KMS-11 (cell line): ENCODE measurements at regions not wholly inside any gene's neighbourhood (a gene's known extent, or its start where the extent isn't known, plus 50 kb on each side); places are given as distances from the start of the nearest gene placed in this dataset.

Source experiments
- H2AFZ ChIP-seq: fragments of 200-600 bp; sonication (generic); 2 replicates; pipeline ENCODE4 v1.6.1; 2016; ENCODE audit warnings: antibody characterized with exemption, mixed run types, low read depth
- H3K27ac ChIP-seq: fragments of 200-600 bp; sonication (generic); 2 replicates; pipeline ENCODE4 v1.6.1; 2016; ENCODE audit warnings: mild to moderate bottlenecking, mixed run types
- H3K27me3 ChIP-seq: fragments of 200-600 bp; sonication (generic); 2 replicates; pipeline ENCODE4 v1.6.1; 2017; ENCODE audit warnings: mild to moderate bottlenecking, low read depth, mixed run types, moderate library complexity; ENCODE audit not compliant: insufficient read depth
- H3K36me3 ChIP-seq: fragments of 200-600 bp; sonication (generic); 2 replicates; pipeline ENCODE4 v1.6.1; 2017; ENCODE audit warnings: mild to moderate bottlenecking, mixed run types; ENCODE audit not compliant: insufficient read depth
- H3K4me1 ChIP-seq: fragments of 200-600 bp; sonication (generic); 2 replicates; pipeline ENCODE4 v1.6.1; 2016; ENCODE audit warnings: mild to moderate bottlenecking, low read depth, mixed run types; ENCODE audit not compliant: poor library complexity, severe bottlenecking
- H3K4me2 ChIP-seq: fragments of 200-600 bp; sonication (generic); 2 replicates; pipeline ENCODE4 v1.7.0; 2016; ENCODE audit warnings: mild to moderate bottlenecking, mixed run types
- H3K4me3 ChIP-seq: fragments of 200-600 bp; sonication (generic); IDR thresholded peaks from 2 replicates; pipeline ENCODE4 v1.6.1; 2017; ENCODE audit warnings: low read depth, low read length, mixed read lengths; ENCODE audit not compliant: insufficient read depth
- H3K79me2 ChIP-seq: fragments of 200-600 bp; sonication (generic); 2 replicates; pipeline ENCODE4 v1.6.1; 2016; ENCODE audit warnings: low read depth, mixed run types; ENCODE audit not compliant: insufficient read depth
- H3K9ac ChIP-seq: fragments of 200-600 bp; sonication (generic); 2 replicates; pipeline ENCODE4 v1.6.1; 2016; ENCODE audit warnings: mild to moderate bottlenecking, mixed run types
- H4K20me1 ChIP-seq: fragments of 200-600 bp; sonication (generic); 2 replicates; pipeline ENCODE4 v1.6.1; 2016; ENCODE audit warnings: mild to moderate bottlenecking, mixed run types; ENCODE audit not compliant: insufficient read depth
- TF ChIP-seq, protein P1 (sequence below): fragments of 200-600 bp; sonication (generic); conservative IDR thresholded peaks from 2 replicates; pipeline ENCODE4 v1.6.1; 2017; ENCODE audit warnings: low read depth, mild to moderate bottlenecking, antibody characterized with exemption, low read length, moderate library complexity, mixed read lengths

DNA sequence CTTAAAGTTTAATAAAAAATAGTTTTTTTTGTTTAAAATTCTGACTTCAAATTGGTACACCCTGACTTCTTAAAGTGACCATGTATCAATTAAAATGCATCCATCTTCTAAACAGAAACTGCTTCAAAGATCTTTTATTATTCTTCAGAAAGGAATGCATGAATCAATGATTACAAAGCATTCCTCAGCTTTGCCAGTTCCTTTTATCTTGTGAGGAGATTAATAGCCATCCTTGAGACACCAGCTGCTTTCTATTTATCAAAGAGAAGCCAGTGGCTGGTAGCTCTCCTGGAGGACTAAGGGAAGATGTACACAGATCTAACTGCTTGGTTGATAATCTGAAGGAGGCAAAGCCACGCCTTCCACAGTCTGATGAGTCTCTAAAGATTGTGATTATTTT, 2222.5 kb downstream of the LRRC4C start:
- Histone ChIP-seq H3K9ac (no peak overlapping the region), H3K4me3 (no peak overlapping the region), H3K36me3 (no peaks in the 10 kb centered on the region), H3K27me3 (no peaks in the 10 kb centered on the region), H3K27ac (no peak overlapping the region), H3K4me2 (no peak overlapping the region), H4K20me1 (no peaks in the 10 kb centered on the region), H2AFZ (no peak overlapping the region), H3K79me2 (no peaks in the 10 kb centered on the region), H3K4me1 (no peaks in the 10 kb centered on the region)
- TF ChIP-seq, protein P1, sequence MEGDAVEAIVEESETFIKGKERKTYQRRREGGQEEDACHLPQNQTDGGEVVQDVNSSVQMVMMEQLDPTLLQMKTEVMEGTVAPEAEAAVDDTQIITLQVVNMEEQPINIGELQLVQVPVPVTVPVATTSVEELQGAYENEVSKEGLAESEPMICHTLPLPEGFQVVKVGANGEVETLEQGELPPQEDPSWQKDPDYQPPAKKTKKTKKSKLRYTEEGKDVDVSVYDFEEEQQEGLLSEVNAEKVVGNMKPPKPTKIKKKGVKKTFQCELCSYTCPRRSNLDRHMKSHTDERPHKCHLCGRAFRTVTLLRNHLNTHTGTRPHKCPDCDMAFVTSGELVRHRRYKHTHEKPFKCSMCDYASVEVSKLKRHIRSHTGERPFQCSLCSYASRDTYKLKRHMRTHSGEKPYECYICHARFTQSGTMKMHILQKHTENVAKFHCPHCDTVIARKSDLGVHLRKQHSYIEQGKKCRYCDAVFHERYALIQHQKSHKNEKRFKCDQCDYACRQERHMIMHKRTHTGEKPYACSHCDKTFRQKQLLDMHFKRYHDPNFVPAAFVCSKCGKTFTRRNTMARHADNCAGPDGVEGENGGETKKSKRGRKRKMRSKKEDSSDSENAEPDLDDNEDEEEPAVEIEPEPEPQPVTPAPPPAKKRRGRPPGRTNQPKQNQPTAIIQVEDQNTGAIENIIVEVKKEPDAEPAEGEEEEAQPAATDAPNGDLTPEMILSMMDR = no peak

DNA sequence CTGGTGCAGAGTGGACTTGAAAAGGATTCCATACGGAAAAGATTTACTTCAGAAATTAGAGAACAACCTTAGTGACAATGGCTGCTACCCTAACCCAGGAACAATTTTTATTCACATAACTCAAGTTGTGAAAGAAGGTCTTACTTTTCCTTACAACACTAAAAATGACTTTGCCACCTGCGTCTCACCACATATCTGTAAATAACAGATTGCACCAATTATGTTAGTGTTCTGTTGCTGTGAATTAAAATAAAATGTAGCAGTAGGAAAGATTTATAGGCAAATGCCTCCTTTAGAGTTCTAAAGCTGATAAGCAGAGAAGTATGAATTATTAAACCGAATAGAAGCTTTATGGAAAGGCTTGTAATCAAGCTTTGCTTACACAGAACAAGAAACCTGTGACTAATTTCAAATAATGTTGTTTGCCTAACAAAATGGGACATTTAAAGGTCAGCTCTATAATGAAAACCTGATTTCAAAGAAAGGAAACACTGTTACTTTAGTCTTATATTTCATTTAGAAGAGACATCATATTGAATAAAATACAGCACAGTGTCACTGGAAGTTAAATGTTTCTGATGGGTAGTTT, 2237.8 kb downstream of the LRRC4C start:
- Histone ChIP-seq H3K27ac (no peak overlapping the region), H3K79me2 (no peaks in the 10 kb centered on the region), H3K9ac (no peak overlapping the region), H3K4me2 (no peak overlapping the region), H3K4me1 (no peaks in the 10 kb centered on the region), H3K36me3 (no peaks in the 10 kb centered on the region), H4K20me1 (no peaks in the 10 kb centered on the region), H3K4me3 (no peak overlapping the region), H2AFZ (no peak overlapping the region), H3K27me3 (no peaks in the 10 kb centered on the region)
- TF ChIP-seq, protein P1 = no peak

DNA sequence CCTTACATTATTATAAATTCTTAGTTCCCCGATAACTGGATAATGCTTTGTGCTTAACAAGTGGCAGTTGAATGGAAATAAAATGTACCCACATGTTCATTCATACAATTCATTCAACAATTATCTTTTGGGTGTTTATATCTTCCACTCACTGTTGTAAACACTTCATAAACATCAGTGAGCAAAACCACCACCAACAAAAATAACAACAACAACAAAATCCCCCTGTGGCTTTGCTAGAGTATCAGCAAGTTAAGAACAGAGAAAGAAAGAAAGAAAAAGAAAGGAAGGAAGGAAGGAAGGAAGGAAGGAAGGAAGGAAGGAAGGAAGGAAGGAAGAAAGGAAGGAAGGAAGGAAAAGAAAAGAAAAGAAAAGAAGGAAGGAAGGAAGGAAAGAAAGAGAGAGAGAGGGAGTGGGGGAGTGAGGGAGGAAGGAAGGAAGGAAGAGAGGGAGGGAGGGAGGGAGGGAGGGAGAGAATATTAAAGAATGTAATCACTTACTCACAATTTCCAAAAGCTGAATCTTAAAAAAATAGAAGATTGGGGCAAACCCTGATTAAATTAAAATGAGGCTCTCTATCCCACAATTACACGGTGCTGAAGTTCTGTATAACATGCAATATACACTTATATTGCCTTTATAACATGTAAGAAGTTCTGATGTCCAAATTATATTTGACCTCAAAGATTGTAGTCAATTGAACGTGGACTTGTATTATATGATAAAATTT, 2238.8 kb downstream of the LRRC4C start:
- H3K4me1 ChIP-seq = no peaks in the 10 kb centered on the region
- H3K4me2 ChIP-seq = no peak overlapping the region
- H3K79me2 ChIP-seq = no peaks in the 10 kb centered on the region
- no peak overlapping the region for H3K9ac ChIP-seq
- H3K4me3 ChIP-seq = no peak overlapping the region
- no peaks in the 10 kb centered on the region for H4K20me1 ChIP-seq
- H3K27ac ChIP-seq = no peak overlapping the region
- H3K27me3 ChIP-seq = no peaks in the 10 kb centered on the region
- TF ChIP-seq, protein P1 = no peak
- no peak overlapping the region for H2AFZ ChIP-seq
- no peaks in the 10 kb centered on the region for H3K36me3 ChIP-seq

DNA sequence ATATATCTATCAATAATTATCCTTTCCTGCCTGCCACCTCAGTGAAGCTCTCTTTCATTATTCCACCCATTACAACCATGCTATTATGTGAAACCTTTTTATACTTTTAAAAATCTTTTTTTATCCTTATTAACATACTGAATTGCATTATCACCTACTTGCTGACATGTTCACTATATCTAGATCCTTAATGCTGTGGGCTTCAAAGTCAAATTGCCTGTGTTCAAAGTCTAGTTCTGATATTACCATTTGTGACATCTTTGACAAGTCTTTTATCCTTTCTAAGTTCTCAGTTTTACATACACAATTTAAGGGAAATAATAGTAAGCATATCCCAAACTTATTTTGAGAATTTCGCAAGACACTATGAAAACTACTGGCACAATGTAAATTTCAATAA, 2239.4 kb downstream of the LRRC4C start:
- H4K20me1 ChIP-seq = no peaks in the 10 kb centered on the region
- H3K27ac ChIP-seq = no peak overlapping the region
- no peak overlapping the region for H3K4me2 ChIP-seq
- H3K36me3 ChIP-seq = no peaks in the 10 kb centered on the region
- no peak overlapping the region for H2AFZ ChIP-seq
- no peak overlapping the region for H3K4me3 ChIP-seq
- no peaks in the 10 kb centered on the region for H3K4me1 ChIP-seq
- no peak overlapping the region for H3K9ac ChIP-seq
- no peaks in the 10 kb centered on the region for H3K79me2 ChIP-seq
- no peaks in the 10 kb centered on the region for H3K27me3 ChIP-seq
- TF ChIP-seq, protein P1 = no peak
